ENCODE measurements at regions not wholly inside any gene's neighbourhood (a gene's known extent, or its start where the extent isn't known, plus 50 kb on each side); places are given as distances from the start of the nearest gene placed in this dataset.

- Histone ChIP-seq H3K27me3 (replicated peaks in 1 of 4; ENCODE audit: control insufficient read depth in 3 of 4, extremely low read depth in 1 of 4, insufficient read depth in 3 of 4, low read length in 3 of 4) (no peaks in the 10 kb centered on the region), H2AFZ (ENCODE audit: low read length) (no peak overlapping the region), H3K56ac (replicated peaks; ENCODE audit: insufficient read length, low read depth, low read length) (no peak overlapping the region), H3K9ac (replicated peaks in 1 of 4; ENCODE audit: extremely low read depth in 1 of 4, low read depth in 3 of 4, low read length in 3 of 4) (no peak overlapping the region), H4K5ac (ENCODE audit: insufficient read length, low read depth, low read length) (no peak overlapping the region), H2BK5ac (ENCODE audit: low read depth, low read length) (no peak overlapping the region), H4K91ac (replicated peaks; ENCODE audit: insufficient read length, low read length) (no peak overlapping the region), H4K8ac (ENCODE audit: extremely low read depth, insufficient read depth, low read length) (no peak overlapping the region), H3K4me1 (replicated peaks in 1 of 4; ENCODE audit: control insufficient read depth in 3 of 4, insufficient read depth in 4 of 4, low read length in 3 of 4) (peaks cover 0 to 3% (median under 1%) of the 10 kb centered on the region in 4 experiments; a peak in 3 of 7 replicates), H3K23me2 (ENCODE audit: low read depth, low read length) (no peaks in the 10 kb centered on the region), H3K79me2 (ENCODE audit: control insufficient read depth in 1 of 2, insufficient read depth in 2 of 2, low read length in 2 of 2) (no peaks in the 10 kb centered on the region), H2BK15ac (ENCODE audit: low read length) (no peak overlapping the region), H2BK12ac (ENCODE audit: low read depth, low read length) (no peak overlapping the region), H2BK20ac (ENCODE audit: low read length) (no peak overlapping the region), H3K27ac (ENCODE audit: low read depth, low read length) (no peak overlapping the region), H3K4ac (replicated peaks; ENCODE audit: insufficient read length, low read depth, low read length) (no peak overlapping the region), H2AK5ac (ENCODE audit: low read depth, low read length) (no peak overlapping the region), H3K4me3 (ENCODE audit: extremely low read depth in 1 of 4, insufficient read depth in 2 of 4, low read depth in 3 of 4, low read length in 4 of 4) (no peak overlapping the region), H3K14ac (ENCODE audit: insufficient read length) (no peak overlapping the region), H3K4me2 (ENCODE audit: insufficient read depth in 1 of 2, low read depth in 2 of 2, low read length in 2 of 2) (no peak overlapping the region), H3K23ac (ENCODE audit: insufficient read length) (no peak overlapping the region), H4K20me1 (replicated peaks in 1 of 2; ENCODE audit: control insufficient read depth in 1 of 2, insufficient read depth in 2 of 2, low read length in 2 of 2) (no peaks in the 10 kb centered on the region), H3K18ac (ENCODE audit: extremely low read depth, low read length) (no peak overlapping the region), H2BK120ac (replicated peaks; ENCODE audit: low read depth, low read length) (no peak overlapping the region), H3K79me1 (ENCODE audit: low read depth, low read length) (no peaks in the 10 kb centered on the region), H3K9me3 (ENCODE audit: insufficient read depth in 2 of 2, low read depth in 1 of 2, low read length in 1 of 2) (no peaks in the 10 kb centered on the region), H3K36me3 (ENCODE audit: control insufficient read depth in 2 of 4, insufficient read depth in 4 of 4, low read length in 3 of 4) (peaks cover 0 to 3% (median 0%) of the 10 kb centered on the region in 4 experiments; a peak in 1 of 8 replicates)
- POLR2A ChIA-PET (ENCODE audit: partially characterized antibody) = no interaction called here
- 95% methylated on average over 1 of the region's 1 CpG; no CpG with 5 or more reads in 1 of the 2 experiments for WGBS, 2 experiments (ENCODE audit: extremely low coverage in 1 of 2, insufficient coverage in 1 of 2, insufficient read length in 1 of 2, insufficient replicate concordance in 2 of 2, low coverage in 1 of 2, low lambda C conversion rate in 2 of 2, missing lambda C conversion rate in 1 of 2)
- TF ChIP-seq CEBPB (IDR thresholded peaks at IDR 0.05; ENCODE audit: low read depth, low read length) (no peak), SRF (IDR thresholded peaks at IDR 0.05; ENCODE audit: low read depth, low read length) (no peak), PHF8 (conservative IDR thresholded peaks at IDR 0.05; ENCODE audit: low read depth, low read length) (no peak)
- CTCF ChIA-PET (ENCODE audit: partially characterized antibody) = no interaction called here
- FAIRE-seq (no peak), DNase-seq (ENCODE audit: low read depth in 1 of 2, low spot score in 2 of 2) (no peak)
These were observed 391.4 kb downstream of the RAB28 start for GRCh38 chr4:13092702-13093101.
